ENCODE measurements at regions not wholly inside any gene's neighbourhood (a gene's known extent, or its start where the extent isn't known, plus 50 kb on each side); places are given as distances from the start of the nearest gene placed in this dataset.

DNA sequence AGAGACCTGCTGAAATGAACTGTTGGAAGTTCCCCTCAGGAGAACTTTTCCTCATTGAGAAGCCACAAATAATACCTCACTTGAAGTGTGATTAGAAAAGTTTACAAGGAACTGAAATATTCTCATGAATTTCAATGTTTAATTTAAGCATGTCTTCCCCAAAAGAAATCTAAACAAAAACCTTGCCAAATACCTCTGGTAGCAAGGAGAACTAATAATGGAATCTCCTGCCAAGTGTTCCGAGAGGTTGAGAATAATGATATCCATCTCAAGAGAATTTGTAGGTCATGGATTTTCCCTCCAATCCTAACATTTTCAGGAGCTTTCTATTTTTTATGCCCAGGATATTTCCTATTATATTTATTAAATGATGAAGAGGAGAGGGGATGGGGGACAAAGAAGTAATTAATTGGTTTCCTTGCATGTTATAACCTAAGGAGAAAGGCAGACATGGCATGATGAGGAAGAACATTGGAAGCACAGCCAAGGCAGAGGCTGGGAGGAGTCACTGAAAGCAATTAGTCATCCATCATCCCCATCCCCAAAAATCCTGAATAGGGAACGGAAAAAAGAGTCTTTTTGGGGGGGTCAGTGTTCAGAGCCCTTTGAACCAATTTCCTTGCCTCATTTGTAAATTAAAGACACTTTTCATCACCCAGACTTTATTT lies 93.6 kb upstream of the IL6 start:
- peaks cover 4% of the 10 kb centered on the region for H3K4me1 Mint-ChIP-seq

DNA sequence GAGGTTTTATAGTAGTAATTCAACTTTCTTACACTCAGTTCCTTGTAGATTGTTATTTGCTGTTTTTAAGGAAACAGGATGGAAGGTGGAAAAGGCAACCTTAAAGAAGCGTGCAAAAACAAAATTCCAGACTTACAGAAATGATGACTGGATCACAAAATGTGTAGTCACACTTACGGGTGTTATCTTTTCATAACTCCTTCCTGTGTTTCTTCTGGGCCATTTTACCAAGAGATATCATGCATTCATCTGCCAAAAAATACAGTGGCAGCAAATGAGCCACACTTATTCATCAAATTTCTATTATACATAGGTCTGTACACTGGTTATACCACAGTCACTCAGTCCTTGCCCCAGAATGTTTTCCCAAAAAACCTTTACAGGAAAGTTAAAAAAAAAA lies 94.3 kb upstream of the IL6 start:
- no peak for TF ChIP-seq EZH2 (IDR thresholded peaks at IDR 0.05)
- no peak for TF ChIP-seq EZH2phosphoT487 (IDR thresholded peaks at IDR 0.05)
- no peak for TF ChIP-seq CTCF (IDR thresholded peaks at IDR 0.05)
- H3K4me3 Mint-ChIP-seq, result no peak overlapping the region
- H3K27ac ChIP-seq, result no peak overlapping the region
- no peak overlapping the region for H2AFZ ChIP-seq (replicated peaks)
- DNase-seq (ENCODE audit: low spot score), result no peak
- H3K36me3 Mint-ChIP-seq, result no peaks in the 10 kb centered on the region
- no peaks in the 10 kb centered on the region for H4K20me1 ChIP-seq (ENCODE audit: low read depth)
- no peaks in the 10 kb centered on the region for H3K9me3 ChIP-seq (ENCODE audit: low read depth)
- peaks cover 13% of the 10 kb centered on the region for H3K4me1 ChIP-seq
- peaks cover 4% of the 10 kb centered on the region for H3K4me1 Mint-ChIP-seq
- H3K4me2 ChIP-seq, result no peak overlapping the region
- H3K4me3 ChIP-seq, result no peak overlapping the region
- no peaks in the 10 kb centered on the region for H3F3A ChIP-seq (ENCODE audit: low read depth)
- H3K27ac Mint-ChIP-seq, result no peak overlapping the region
- H3K9ac ChIP-seq, result no peak overlapping the region
- H3K27me3 Mint-ChIP-seq (ENCODE audit: insufficient read depth, low read depth), result no peaks in the 10 kb centered on the region
- no peaks in the 10 kb centered on the region for H3K27me3 ChIP-seq
- no peaks in the 10 kb centered on the region for H3K79me2 ChIP-seq (ENCODE audit: low read depth)
- H3K36me3 ChIP-seq, result no peaks in the 10 kb centered on the region
- H3K9me3 Mint-ChIP-seq, result no peaks in the 10 kb centered on the region

More for the DNA sequence above, 93.6 kb upstream of the IL6 start:
- no peak overlapping the region for H3K27ac ChIP-seq
- H2AFZ ChIP-seq (replicated peaks), result no peak overlapping the region
- no peak for DNase-seq (ENCODE audit: low spot score)
- no peaks in the 10 kb centered on the region for H3K36me3 ChIP-seq
- H3K27ac Mint-ChIP-seq, result no peak overlapping the region
- H3K9ac ChIP-seq, result no peak overlapping the region
- no peaks in the 10 kb centered on the region for H4K20me1 ChIP-seq (ENCODE audit: low read depth)
- no peaks in the 10 kb centered on the region for H3F3A ChIP-seq (ENCODE audit: low read depth)
- no peak overlapping the region for H3K4me2 ChIP-seq
- no peaks in the 10 kb centered on the region for H3K9me3 ChIP-seq (ENCODE audit: low read depth)
- H3K27me3 Mint-ChIP-seq (ENCODE audit: insufficient read depth, low read depth), result no peaks in the 10 kb centered on the region
- H3K4me3 ChIP-seq, result no peak overlapping the region
- no peaks in the 10 kb centered on the region for H3K36me3 Mint-ChIP-seq
- H3K4me1 ChIP-seq, result peaks cover 13% of the 10 kb centered on the region
- H3K79me2 ChIP-seq (ENCODE audit: low read depth), result no peaks in the 10 kb centered on the region
- TF ChIP-seq CTCF (IDR thresholded peaks at IDR 0.05), result no peak
- no peak for TF ChIP-seq EZH2 (IDR thresholded peaks at IDR 0.05)
- no peak for TF ChIP-seq EZH2phosphoT487 (IDR thresholded peaks at IDR 0.05)
- H3K27me3 ChIP-seq, result no peaks in the 10 kb centered on the region
- H3K4me3 Mint-ChIP-seq, result no peak overlapping the region
- no peaks in the 10 kb centered on the region for H3K9me3 Mint-ChIP-seq

GRCh38 chr7:22631730-22632129 lies 95.3 kb upstream of the IL6 start:
- H4K20me1 ChIP-seq (ENCODE audit: low read depth), result no peaks in the 10 kb centered on the region
- DNase-seq (ENCODE audit: low spot score), result no peak
- Mint-ChIP-seq H3K4me1 (peaks cover 4% of the 10 kb centered on the region), H3K27ac (no peak overlapping the region), H3K9me3 (no peaks in the 10 kb centered on the region), H3K36me3 (no peaks in the 10 kb centered on the region), H3K4me3 (no peak overlapping the region), H3K27me3 (ENCODE audit: insufficient read depth, low read depth) (no peaks in the 10 kb centered on the region)
- no peak overlapping the region for H3K4me2 ChIP-seq
- H3K79me2 ChIP-seq (ENCODE audit: low read depth), result no peaks in the 10 kb centered on the region
- no peak overlapping the region for H3K27ac ChIP-seq
- H3K9me3 ChIP-seq (ENCODE audit: low read depth), result no peaks in the 10 kb centered on the region
- no peaks in the 10 kb centered on the region for H3K27me3 ChIP-seq
- H3K4me1 ChIP-seq, result peaks cover 13% of the 10 kb centered on the region
- H3K4me3 ChIP-seq, result no peak overlapping the region
- H3K36me3 ChIP-seq, result no peaks in the 10 kb centered on the region
- no peak for TF ChIP-seq EZH2phosphoT487 (IDR thresholded peaks at IDR 0.05)
- TF ChIP-seq EZH2 (IDR thresholded peaks at IDR 0.05), result no peak
- TF ChIP-seq CTCF (IDR thresholded peaks at IDR 0.05), result no peak
- H3F3A ChIP-seq (ENCODE audit: low read depth), result no peaks in the 10 kb centered on the region
- H2AFZ ChIP-seq (replicated peaks), result no peak overlapping the region
- H3K9ac ChIP-seq, result no peak overlapping the region
